ENCODE measurements at regions not wholly inside any gene's neighbourhood (a gene's known extent, or its start where the extent isn't known, plus 50 kb on each side); places are given as distances from the start of the nearest gene placed in this dataset.

- no peak overlapping the region for H2AK5ac ChIP-seq (ENCODE audit: low read depth, low read length)
- no peak overlapping the region for H2AK9ac ChIP-seq (replicated peaks; ENCODE audit: low read depth, low read length, poor library complexity)
- no peak overlapping the region for H3K4me2 ChIP-seq (ENCODE audit: low read depth, low read length)
- H3K9me1 ChIP-seq (ENCODE audit: insufficient read depth, low read length): no peaks in the 10 kb centered on the region
- no peak overlapping the region for H3K23ac ChIP-seq (ENCODE audit: low read depth, low read length)
- ATAC-seq (ENCODE audit: low read depth) (no peak), DNase-seq (no peak)
- no peak overlapping the region for H2BK20ac ChIP-seq (ENCODE audit: low read depth, low read length)
- no peak overlapping the region for H4K91ac ChIP-seq (ENCODE audit: insufficient read depth, low read depth, low read length)
- no peak overlapping the region for H2AFZ ChIP-seq (replicated peaks; ENCODE audit: low read length, poor library complexity)
- no peaks in the 10 kb centered on the region for H3K36me3 ChIP-seq (ENCODE audit: control insufficient read depth, insufficient read depth, low read length)
- no peak overlapping the region for H2BK120ac ChIP-seq (ENCODE audit: low read depth, low read length)
- dilution Hi-C loops (cut with HindIII; ENCODE audit: low sequenced_read_pairs, unreplicated experiment): no loop called here
- H4K20me1 ChIP-seq (ENCODE audit: insufficient read depth, low read length): no peaks in the 10 kb centered on the region
- no TSS peak for BruUV-seq (replicated peaks)
- H3K9ac ChIP-seq (ENCODE audit: low read depth, low read length): no peak overlapping the region
- no peak for TF ChIP-seq CHD1 (IDR thresholded peaks at IDR 0.05; ENCODE audit: low read depth, low read length)
- TF ChIP-seq RFX5 (IDR thresholded peaks at IDR 0.05; ENCODE audit: low read depth, low read length): no peak
- TF ChIP-seq, protein P1, sequence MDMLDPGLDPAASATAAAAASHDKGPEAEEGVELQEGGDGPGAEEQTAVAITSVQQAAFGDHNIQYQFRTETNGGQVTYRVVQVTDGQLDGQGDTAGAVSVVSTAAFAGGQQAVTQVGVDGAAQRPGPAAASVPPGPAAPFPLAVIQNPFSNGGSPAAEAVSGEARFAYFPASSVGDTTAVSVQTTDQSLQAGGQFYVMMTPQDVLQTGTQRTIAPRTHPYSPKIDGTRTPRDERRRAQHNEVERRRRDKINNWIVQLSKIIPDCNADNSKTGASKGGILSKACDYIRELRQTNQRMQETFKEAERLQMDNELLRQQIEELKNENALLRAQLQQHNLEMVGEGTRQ (IDR thresholded peaks at IDR 0.05; ENCODE audit: low read depth, low read length): no peak
- TF ChIP-seq, protein P2, sequence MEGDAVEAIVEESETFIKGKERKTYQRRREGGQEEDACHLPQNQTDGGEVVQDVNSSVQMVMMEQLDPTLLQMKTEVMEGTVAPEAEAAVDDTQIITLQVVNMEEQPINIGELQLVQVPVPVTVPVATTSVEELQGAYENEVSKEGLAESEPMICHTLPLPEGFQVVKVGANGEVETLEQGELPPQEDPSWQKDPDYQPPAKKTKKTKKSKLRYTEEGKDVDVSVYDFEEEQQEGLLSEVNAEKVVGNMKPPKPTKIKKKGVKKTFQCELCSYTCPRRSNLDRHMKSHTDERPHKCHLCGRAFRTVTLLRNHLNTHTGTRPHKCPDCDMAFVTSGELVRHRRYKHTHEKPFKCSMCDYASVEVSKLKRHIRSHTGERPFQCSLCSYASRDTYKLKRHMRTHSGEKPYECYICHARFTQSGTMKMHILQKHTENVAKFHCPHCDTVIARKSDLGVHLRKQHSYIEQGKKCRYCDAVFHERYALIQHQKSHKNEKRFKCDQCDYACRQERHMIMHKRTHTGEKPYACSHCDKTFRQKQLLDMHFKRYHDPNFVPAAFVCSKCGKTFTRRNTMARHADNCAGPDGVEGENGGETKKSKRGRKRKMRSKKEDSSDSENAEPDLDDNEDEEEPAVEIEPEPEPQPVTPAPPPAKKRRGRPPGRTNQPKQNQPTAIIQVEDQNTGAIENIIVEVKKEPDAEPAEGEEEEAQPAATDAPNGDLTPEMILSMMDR (conservative IDR thresholded peaks at IDR 0.05; ENCODE audit: low read depth, low read length): no peak
- TF ChIP-seq MXI1 (IDR thresholded peaks at IDR 0.05; ENCODE audit: borderline replicate concordance, low read depth, low read length): no peak
- no peak for TF ChIP-seq POLR2A (IDR thresholded peaks at IDR 0.05; ENCODE audit: low read depth, low read length)
- TF ChIP-seq RAD21 (IDR thresholded peaks at IDR 0.05; ENCODE audit: low read length): no peak
- no peak for TF ChIP-seq MAFK (IDR thresholded peaks at IDR 0.05; ENCODE audit: low read depth, low read length)
- no peak for TF ChIP-seq FOS (IDR thresholded peaks at IDR 0.05; ENCODE audit: low read depth, low read length)
- no peak for TF ChIP-seq RCOR1 (IDR thresholded peaks at IDR 0.05; ENCODE audit: insufficient replicate concordance, low read length)
- no peak for TF ChIP-seq ELK1 (IDR thresholded peaks at IDR 0.05; ENCODE audit: borderline replicate concordance, low read depth, low read length)
- TF ChIP-seq MAZ (IDR thresholded peaks at IDR 0.05; ENCODE audit: borderline replicate concordance, low read depth, low read length): no peak
- no peak for TF ChIP-seq NFE2L2 (IDR thresholded peaks at IDR 0.05; ENCODE audit: low read depth, low read length)
- no peak for TF ChIP-seq CEBPB (IDR thresholded peaks at IDR 0.05; ENCODE audit: low read depth, low read length)
- no peak for TF ChIP-seq BHLHE40 (IDR thresholded peaks at IDR 0.05; ENCODE audit: low read depth, low read length)
- no peak for TF ChIP-seq SMC3 (IDR thresholded peaks at IDR 0.05; ENCODE audit: low read depth, low read length)
- H3K18ac ChIP-seq (ENCODE audit: low read depth, low read length): no peak overlapping the region
- no peaks in the 10 kb centered on the region for H3K4me1 ChIP-seq (ENCODE audit: control insufficient read depth, insufficient read depth, low read length)
- no peak overlapping the region for H4K8ac ChIP-seq (ENCODE audit: low read depth in 2 of 2, low read length in 2 of 2)
- WGBS, 2 experiments (ENCODE audit: extremely low coverage in 2 of 2, insufficient read length in 1 of 2): no CpG with 5 or more reads among the region's 11 CpGs
- intact Hi-C loops (cut with micrococcal nuclease): no loop called here
- H3K4ac ChIP-seq (ENCODE audit: low read depth, low read length): no peak overlapping the region
- no peaks in the 10 kb centered on the region; the same call in 1 of the 2 replicates for H3K27me3 ChIP-seq (ENCODE audit: control insufficient read depth, insufficient read depth, low read length)
- H3K14ac ChIP-seq (replicated peaks; ENCODE audit: low read depth, low read length): no peak overlapping the region
- H2BK15ac ChIP-seq (ENCODE audit: low read depth, low read length): no peak overlapping the region
- no peak overlapping the region for H3K4me3 ChIP-seq (ENCODE audit: insufficient read depth, low read depth, low read length)
- H3K56ac ChIP-seq (ENCODE audit: extremely low read depth, insufficient read depth, low read length): no peak overlapping the region
- no peaks in the 10 kb centered on the region for H3K9me3 ChIP-seq (ENCODE audit: control insufficient read depth, insufficient read depth, low read length)
- H4K5ac ChIP-seq (ENCODE audit: low read depth, low read length): no peak overlapping the region
- ChIA-PET CTCF (no interaction called here), POLR2A (ENCODE audit: unreplicated experiment) (no interaction called here)
- in situ Hi-C loops (cut with MboI; ENCODE audit: low sequenced_read_pairs): no loop called here
- no peak overlapping the region for H3K27ac ChIP-seq (ENCODE audit: insufficient read depth, low read length)
- H3K79me1 ChIP-seq (ENCODE audit: low read depth in 1 of 2, low read length in 2 of 2): no peaks in the 10 kb centered on the region
- H2BK5ac ChIP-seq (ENCODE audit: low read depth, low read length, poor library complexity, severe bottlenecking): no peak overlapping the region
These were observed 118.1 kb upstream of the EGR2 start for GRCh38 chr10:62934258-62934657.

Data from IMR-90 (cell line).